Mucosa of descending colon (tissue), 3 donors: ENCODE measurements at regions not wholly inside any gene's neighbourhood (a gene's known extent, or its start where the extent isn't known, plus 50 kb on each side); places are given as distances from the start of the nearest gene placed in this dataset.

Experiments used
- ATAC-seq: fragments of 200-7000 bp; cut with Tn5 transposase; one replicate; pipeline ENCODE4 v1.9.1; 2020; ENCODE audit warnings: mild to moderate bottlenecking, moderate library complexity
- DNase-seq, 3 donors: peaks; one replicate each; pipeline ENCODE4 v3.0.0-alpha.2; 2020
- H3K36me3 ChIP-seq: fragments of 200-600 bp; one replicate; pipeline ENCODE4 v1.8.0; 2021; ENCODE audit warnings: low read depth, mild to moderate bottlenecking
- H3K4me1 ChIP-seq: fragments of 200-600 bp; one replicate; pipeline ENCODE4 v1.8.0; 2021; ENCODE audit warnings: low read depth, mild to moderate bottlenecking
- H3K4me3 ChIP-seq: fragments of 200-600 bp; one replicate; pipeline ENCODE4 v1.8.0; 2021; ENCODE audit warnings: mild to moderate bottlenecking
- H3K9me3 ChIP-seq: fragments of 200-600 bp; one replicate; pipeline ENCODE4 v1.8.0; 2021; ENCODE audit warnings: mild to moderate bottlenecking
- CTCF ChIP-seq: fragments of 200-600 bp; IDR thresholded peaks from one replicate; pipeline ENCODE4 v1.8.0; 2022; ENCODE audit warnings: antibody characterized with exemption, mild to moderate bottlenecking
- intact Hi-C, 2 donors: fragments of 100-400 bp; cut with DNase I in 1 of 2; cut with micrococcal nuclease in 1 of 2; formaldehyde crosslinking; loops; one replicate each; pipeline versions ENCODE4 v1.11.0 to v1.11.1; 2022; cut with DNase I, micrococcal nuclease
- donor health status: DM: no; HTN: no; CAD: no; lungs with moderate emphysema.
- donor health status: DM: no; HTN: no; CAD: no.
- donor health status: DM: no; HTN: yes; CAD: no.

GRCh38 chr4:35793766-35794165, 450.5 kb downstream of the ARAP2 start:
- DNase-seq (no peak), ATAC-seq (no peak)
- no peak overlapping the region for H3K4me3 ChIP-seq
- peaks cover 11% of the 10 kb centered on the region for H3K9me3 ChIP-seq
- intact Hi-C loops = no loop called here
- TF ChIP-seq CTCF = no peak
- no peaks in the 10 kb centered on the region for H3K4me1 ChIP-seq
- H3K36me3 ChIP-seq = no peaks in the 10 kb centered on the region

- Histone ChIP-seq H3K36me3 (no peaks in the 10 kb centered on the region), H3K4me1 (no peaks in the 10 kb centered on the region), H3K4me3 (no peak overlapping the region), H3K9me3 (peaks cover 19% of the 10 kb centered on the region)
- no peak for TF ChIP-seq CTCF
- DNase-seq (no peak), ATAC-seq (no peak)
- intact Hi-C loops = no loop called here
These were observed 443.6 kb downstream of the ARAP2 start for GRCh38 chr4:35800669-35801068.

- H3K36me3 ChIP-seq = no peaks in the 10 kb centered on the region
- no peak for DNase-seq
- no peak for ATAC-seq
- H3K4me1 ChIP-seq = no peaks in the 10 kb centered on the region
- peaks cover 9% of the 10 kb centered on the region for H3K9me3 ChIP-seq
- no peak for TF ChIP-seq CTCF
- H3K4me3 ChIP-seq = no peak overlapping the region
- intact Hi-C loops = no loop called here
These were observed 441.7 kb downstream of the ARAP2 start for GRCh38 chr4:35802644-35803043.

- H3K36me3 ChIP-seq = no peaks in the 10 kb centered on the region
- H3K4me1 ChIP-seq = no peaks in the 10 kb centered on the region
- intact Hi-C loops = no loop called here
- H3K9me3 ChIP-seq = no peaks in the 10 kb centered on the region
- no peak overlapping the region for H3K4me3 ChIP-seq
- DNase-seq = no peak
- ATAC-seq = no peak
- TF ChIP-seq CTCF = no peak
These were observed 425.8 kb downstream of the ARAP2 start for GRCh38 chr4:35818520-35818919.

GRCh38 chr4:35820003-35820402, 424.3 kb downstream of the ARAP2 start:
- no peaks in the 10 kb centered on the region for H3K9me3 ChIP-seq
- no peak overlapping the region for H3K4me3 ChIP-seq
- no peaks in the 10 kb centered on the region for H3K36me3 ChIP-seq
- ATAC-seq = no peak
- no peaks in the 10 kb centered on the region for H3K4me1 ChIP-seq
- no peak for DNase-seq
- no peak for TF ChIP-seq CTCF
- intact Hi-C loops = no loop called here

- TF ChIP-seq CTCF = no peak
- DNase-seq (no peak), ATAC-seq (no peak)
- intact Hi-C loops = no loop called here
- H3K4me1 ChIP-seq = no peaks in the 10 kb centered on the region
- no peaks in the 10 kb centered on the region for H3K36me3 ChIP-seq
- no peaks in the 10 kb centered on the region for H3K9me3 ChIP-seq
- no peak overlapping the region for H3K4me3 ChIP-seq
These were observed 420.1 kb downstream of the ARAP2 start for GRCh38 chr4:35824231-35824630.
